Neural progenitor cell (in vitro differentiated cells): ENCODE measurements at regions not wholly inside any gene's neighbourhood (a gene's known extent, or its start where the extent isn't known, plus 50 kb on each side); places are given as distances from the start of the nearest gene placed in this dataset.

ENCODE experiments used
- CTCF ChIP-seq: fragments of 200-600 bp; sonication (generic); IDR thresholded peaks from 2 replicates; pipeline ENCODE4 v1.5.1; 2017; ENCODE audit warnings: antibody characterized with exemption, mild to moderate bottlenecking
- EZH2 ChIP-seq: fragments of 200-600 bp; sonication (generic); IDR thresholded peaks from 2 replicates; pipeline ENCODE4 v1.6.1; 2017; ENCODE audit warnings: antibody characterized with exemption, mild to moderate bottlenecking, moderate library complexity
- EZH2phosphoT487 ChIP-seq: fragments of 200-600 bp; sonication (generic); IDR thresholded peaks from 2 replicates; pipeline ENCODE4 v1.6.1; 2017; ENCODE audit warnings: antibody characterized with exemption

- TF ChIP-seq CTCF (no peak), EZH2 (no peak), EZH2phosphoT487 (no peak)
These were observed 1444.6 kb downstream of the SUCLG1 start for GRCh38 chr2:83014462-83014861.
